NCI-H1417 treated with DMSO at 0.1 percent for 48 hours (cell line): ENCODE measurements at regions not wholly inside any gene's neighbourhood (a gene's known extent, or its start where the extent isn't known, plus 50 kb on each side); places are given as distances from the start of the nearest gene placed in this dataset.
"Not testable (repeated sequence)": the region's sequence is repeated elsewhere in the genome, so short reads cannot be mapped to it uniquely, and the experiment has no call there.

Source experiments
- DNase-seq: peaks from one replicate; lab custom pipeline; 2025; lab: John Stamatoyannopoulos, UW

GRCh38 chr6:149127212-149127611 lies 190.3 kb upstream of the TAB2 start:
- DNase-seq = no peak

DNA sequence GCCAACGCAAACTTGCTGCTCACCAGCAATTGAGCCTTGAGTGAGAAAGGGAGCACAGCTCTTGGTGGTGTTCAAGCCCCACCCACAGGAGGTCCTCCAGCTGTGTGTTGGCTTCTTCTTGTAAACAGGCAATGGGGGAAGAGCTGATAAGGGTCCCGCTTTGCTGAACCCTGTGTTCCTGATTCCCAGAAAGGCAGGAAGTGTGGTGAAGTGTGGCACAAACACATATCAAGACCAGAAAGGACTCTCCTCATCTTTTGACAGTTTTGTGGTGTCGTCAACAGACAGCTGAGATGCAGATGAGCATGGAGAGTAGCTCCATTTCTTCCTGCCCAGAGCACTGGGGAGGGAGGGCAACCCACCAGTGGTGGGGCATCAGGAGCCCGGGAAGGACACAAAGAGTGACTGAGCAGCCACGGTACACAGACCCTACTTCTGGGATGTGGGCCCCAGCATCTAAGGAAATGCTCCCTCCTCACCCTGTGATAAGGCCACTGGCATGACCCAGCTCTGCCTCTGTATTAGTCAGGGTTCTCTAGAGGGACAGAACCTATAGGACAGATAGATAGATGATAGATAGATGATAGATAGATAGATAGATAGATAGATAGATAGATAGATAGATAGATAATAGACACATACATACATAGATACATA lies 188.9 kb upstream of the TAB2 start:
- DNase-seq = no peak

DNA sequence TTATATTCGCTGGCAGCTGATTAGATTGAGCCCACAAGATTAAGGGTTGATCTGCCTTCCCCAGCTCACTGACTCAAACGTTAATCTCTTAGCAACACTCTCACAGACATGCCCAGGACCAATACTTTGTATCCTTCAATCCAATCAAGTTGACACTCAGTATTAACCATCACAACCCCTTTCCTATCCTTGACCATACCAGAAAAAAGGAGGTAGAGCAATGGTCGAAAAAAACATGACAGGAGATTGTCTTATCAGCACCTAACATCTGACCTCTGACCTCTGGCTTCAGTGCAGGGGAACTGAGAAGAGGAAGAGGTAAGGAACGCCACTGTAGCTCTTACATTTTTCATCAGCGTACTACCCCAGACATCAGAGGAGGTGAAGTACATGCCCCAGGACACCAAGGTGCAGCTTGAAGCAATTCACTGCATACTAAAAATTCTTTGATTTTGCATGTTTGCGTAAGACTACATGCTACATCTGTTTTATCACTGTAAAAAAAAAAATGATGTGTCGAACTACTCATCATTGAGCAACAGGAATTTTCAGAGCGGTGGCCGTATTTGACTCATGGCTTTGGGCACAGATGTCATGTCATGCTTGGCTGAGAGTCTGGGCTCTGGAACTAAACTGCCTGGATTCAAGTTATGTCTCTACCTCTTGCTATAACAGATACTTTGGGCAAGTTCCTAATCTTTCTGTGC lies 188.0 kb upstream of the TAB2 start:
- no peak for DNase-seq

GRCh38 chr6:149130090-149130489 lies 187.4 kb upstream of the TAB2 start:
- no peak for DNase-seq

DNA sequence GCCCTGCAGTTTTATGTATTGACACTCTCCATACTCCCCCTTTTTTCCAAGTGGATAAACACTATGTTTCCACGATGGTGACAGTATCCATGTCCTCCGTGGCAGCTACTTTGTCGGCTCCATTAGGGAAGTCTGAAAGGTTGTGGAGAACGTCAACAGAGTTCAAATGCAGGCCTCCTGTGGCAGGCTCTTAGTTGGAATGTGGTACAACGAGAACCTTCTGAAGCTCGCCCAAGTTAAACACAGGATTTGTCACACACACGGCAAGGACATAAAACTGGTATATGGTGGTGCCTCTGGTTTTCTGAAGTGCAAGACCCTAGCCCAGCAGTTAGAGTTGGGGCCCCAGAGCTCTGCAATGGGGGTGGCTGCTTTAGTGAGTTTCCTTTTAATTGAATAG lies 187.0 kb upstream of the TAB2 start:
- DNase-seq = no peak

- no peak for DNase-seq
Measured at GRCh38 chr6:149131891-149132290, 185.6 kb upstream of the TAB2 start.

- no peak for DNase-seq
Measured at GRCh38 chr6:149132336-149132735, 185.2 kb upstream of the TAB2 start.

DNA sequence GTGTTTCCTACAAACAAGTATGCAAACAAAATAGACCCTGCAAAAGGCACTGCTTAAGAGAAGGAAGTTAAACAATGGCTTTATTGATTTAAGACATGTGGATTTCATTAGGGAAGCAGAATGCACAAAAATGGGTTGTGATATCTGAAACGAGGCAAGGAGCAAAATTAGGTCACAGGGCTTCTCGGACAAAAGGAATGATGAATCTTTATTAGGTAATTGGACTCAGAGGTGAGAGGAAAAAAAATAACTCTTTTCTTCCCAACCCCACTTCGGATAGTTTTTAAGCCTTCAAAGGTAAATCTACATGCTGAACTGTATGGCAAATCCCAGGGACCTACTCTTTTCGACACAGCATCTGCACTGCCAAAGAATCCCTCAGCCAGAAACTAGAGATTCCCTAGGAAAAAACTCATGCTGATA lies 183.0 kb upstream of the TAB2 start:
- DNase-seq = no peak

DNA sequence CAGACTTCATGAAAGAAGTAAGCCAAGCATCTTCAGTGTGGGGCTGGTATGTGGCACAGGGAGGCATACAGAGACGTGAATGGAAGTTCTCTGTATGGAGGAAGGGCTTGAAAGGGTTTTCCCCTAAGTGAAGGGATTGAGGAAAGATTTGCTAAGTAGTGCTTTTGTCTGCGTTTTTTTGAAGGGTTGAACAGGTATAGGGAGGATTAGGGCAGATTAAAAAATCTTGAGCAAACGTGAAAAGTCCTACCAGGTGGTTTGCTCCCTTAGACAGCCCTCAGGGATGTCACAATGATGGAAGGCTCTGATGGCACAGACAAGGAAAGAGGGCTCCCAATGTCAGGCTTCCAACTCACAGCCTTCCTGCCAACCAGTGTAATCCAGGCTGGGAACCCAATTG lies 181.7 kb upstream of the TAB2 start:
- no peak for DNase-seq

DNA sequence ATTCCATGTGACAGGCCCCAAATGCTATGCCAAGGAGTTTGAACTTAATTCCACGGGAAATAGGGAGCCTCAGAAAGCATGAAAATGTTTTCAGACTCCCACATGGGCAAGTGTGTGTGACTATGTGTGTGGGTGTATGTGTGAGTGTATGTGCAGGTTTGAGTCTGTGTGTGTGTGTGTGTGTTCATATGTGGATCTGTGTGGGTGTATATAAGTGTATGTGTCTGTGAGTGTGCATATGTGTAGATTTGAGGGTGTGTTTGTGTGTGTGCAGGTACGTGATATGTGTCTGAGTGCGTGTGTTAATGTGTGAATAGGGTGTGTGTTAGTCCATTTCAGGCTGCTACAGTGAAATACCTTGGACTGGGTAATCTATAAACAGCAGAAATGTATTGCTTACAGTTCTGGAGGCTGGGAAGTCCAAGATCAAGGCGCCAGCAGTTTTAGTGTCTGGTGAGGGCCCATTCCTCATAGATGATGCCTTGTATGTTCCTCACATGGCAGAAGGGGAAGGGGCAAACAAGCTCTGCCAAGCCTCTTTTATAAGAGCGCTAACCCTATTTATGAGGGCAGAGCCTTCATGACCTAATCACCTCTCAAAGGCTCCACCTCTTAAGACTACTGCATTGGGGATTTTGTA lies 181.1 kb upstream of the TAB2 start:
- DNase-seq = no peak

GRCh38 chr6:149136913-149137286 lies 180.6 kb upstream of the TAB2 start:
- no peak for DNase-seq

GRCh38 chr6:149137594-149137993 lies 179.9 kb upstream of the TAB2 start:
- DNase-seq = no peak

- DNase-seq = no peak
Measured at GRCh38 chr6:149138089-149138488, 179.4 kb upstream of the TAB2 start.

DNA sequence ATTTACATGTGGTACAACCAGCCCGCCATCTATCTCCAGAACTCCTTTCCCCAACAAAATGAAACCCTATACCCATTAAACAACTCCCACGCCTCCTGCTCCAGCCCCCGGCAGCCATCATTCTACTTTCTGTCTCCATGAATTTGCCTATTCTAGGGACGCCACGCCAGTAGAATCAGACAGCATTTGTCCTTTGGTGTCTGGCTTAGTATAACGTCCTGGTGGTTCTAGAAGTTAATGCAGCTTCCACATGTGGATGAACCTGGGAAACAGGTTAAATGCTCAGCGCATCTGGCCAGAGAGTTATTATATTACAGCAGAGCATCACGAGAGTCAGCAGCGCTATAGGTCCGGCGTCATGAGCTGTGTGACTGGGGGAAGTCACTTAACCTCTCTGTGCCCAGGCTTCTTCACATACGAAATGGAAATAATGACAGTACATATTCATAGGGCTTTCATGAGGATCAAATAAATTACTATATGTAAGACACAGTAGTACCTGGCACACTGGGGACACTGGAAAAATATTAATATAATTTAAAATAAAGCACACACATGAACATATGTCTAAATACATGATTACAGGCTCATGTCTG lies 178.7 kb upstream of the TAB2 start:
- DNase-seq = no peak

GRCh38 chr6:149139782-149140136 lies 177.8 kb upstream of the TAB2 start:
- no peak for DNase-seq

DNA sequence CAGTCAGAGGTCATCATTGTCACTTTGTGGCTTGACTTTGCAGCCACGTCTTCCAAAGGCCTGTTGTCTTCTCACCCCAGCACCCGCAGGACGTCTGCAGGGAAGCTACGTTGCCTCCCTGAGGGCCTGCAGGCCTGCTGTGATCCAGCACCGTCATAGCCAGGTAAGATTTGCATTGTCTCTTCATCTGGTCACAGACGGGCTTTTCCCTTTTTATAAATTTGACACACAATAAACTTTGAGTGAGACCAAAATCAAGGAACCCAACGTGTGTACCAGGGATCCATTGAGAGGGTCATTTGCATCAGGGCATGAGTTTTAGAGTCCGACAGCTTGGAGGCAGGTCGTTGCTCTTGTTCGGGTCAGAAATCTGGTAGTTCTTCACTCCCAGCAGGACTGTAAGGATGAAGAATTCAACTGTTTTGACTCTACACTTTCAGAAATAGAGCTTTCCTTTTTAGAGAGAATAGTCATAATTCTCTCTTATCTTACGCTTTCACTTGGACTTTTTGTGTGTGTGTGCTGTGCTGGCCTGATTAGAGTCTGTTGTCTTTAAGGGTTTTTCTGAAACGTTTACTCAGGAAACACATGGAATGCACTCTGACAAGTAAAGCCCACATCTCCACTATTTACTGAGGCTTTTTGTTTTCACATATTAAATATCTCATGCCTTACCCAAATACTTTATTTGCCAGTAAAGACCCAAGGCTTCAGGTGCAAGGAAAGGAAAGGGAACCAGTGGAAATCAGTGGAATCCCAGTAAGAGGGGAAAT lies 177.2 kb upstream of the TAB2 start:
- DNase-seq = no peak

GRCh38 chr6:149140910-149141290 lies 176.6 kb upstream of the TAB2 start:
- no peak for DNase-seq

GRCh38 chr6:149142924-149143429 lies 174.5 kb upstream of the TAB2 start:
- no peak for DNase-seq

DNA sequence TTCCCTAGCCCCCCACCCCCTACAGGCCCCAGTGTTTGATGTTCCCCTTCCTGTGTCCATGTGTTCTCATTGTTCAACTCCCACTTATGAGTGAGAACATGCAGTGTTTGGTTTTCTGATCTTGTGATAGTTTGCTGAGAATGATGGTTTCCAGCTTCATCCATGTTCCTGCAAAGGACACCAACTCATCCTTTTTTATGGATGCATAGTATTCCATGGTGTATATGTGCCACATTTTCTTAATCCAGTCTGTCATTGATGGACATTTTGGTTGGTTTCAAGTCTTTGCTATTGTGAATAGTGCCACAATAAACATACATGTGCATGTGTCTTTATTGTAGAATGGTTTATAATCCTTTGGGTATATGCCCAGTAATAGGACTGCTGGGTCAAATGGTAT lies 171.7 kb upstream of the TAB2 start:
- not testable (repeated sequence) for DNase-seq

GRCh38 chr6:149147195-149147594 lies 170.3 kb upstream of the TAB2 start:
- no peak for DNase-seq

- DNase-seq = no peak
Measured at GRCh38 chr6:149147938-149148718, 169.4 kb upstream of the TAB2 start.
